ENCODE measurements at regions not wholly inside any gene's neighbourhood (a gene's known extent, or its start where the extent isn't known, plus 50 kb on each side); places are given as distances from the start of the nearest gene placed in this dataset.

- no peak for TF ChIP-seq E2F6 (IDR thresholded peaks at IDR 0.05)
- no peak for TF ChIP-seq POLR2A (IDR thresholded peaks at IDR 0.05; ENCODE audit: control extremely low read depth in 1 of 2, low read depth in 2 of 2, low read length in 2 of 2)
- no peak for TF ChIP-seq CTCF (IDR thresholded peaks at IDR 0.05; ENCODE audit: control extremely low read depth in 1 of 3, insufficient read depth in 1 of 3, low read depth in 1 of 3, low read length in 3 of 3)
- no peak for TF ChIP-seq EP300 (IDR thresholded peaks at IDR 0.05; ENCODE audit: borderline replicate concordance in 1 of 2, low read depth in 2 of 2, low read length in 2 of 2)
- TF ChIP-seq ATF2 (IDR thresholded peaks at IDR 0.05; ENCODE audit: low read length) = no peak
- TF ChIP-seq RXRA (IDR thresholded peaks at IDR 0.05; ENCODE audit: insufficient read depth, low read depth, low read length) = no peak
- TF ChIP-seq SP1 (IDR thresholded peaks at IDR 0.05; ENCODE audit: low read depth, low read length) = no peak
Measured at GRCh38 chr6:145250436-145250835, 484.9 kb downstream of the EPM2A start.

Measured in H1 (cell line).